ENCODE measurements at regions not wholly inside any gene's neighbourhood (a gene's known extent, or its start where the extent isn't known, plus 50 kb on each side); places are given as distances from the start of the nearest gene placed in this dataset.

DNA sequence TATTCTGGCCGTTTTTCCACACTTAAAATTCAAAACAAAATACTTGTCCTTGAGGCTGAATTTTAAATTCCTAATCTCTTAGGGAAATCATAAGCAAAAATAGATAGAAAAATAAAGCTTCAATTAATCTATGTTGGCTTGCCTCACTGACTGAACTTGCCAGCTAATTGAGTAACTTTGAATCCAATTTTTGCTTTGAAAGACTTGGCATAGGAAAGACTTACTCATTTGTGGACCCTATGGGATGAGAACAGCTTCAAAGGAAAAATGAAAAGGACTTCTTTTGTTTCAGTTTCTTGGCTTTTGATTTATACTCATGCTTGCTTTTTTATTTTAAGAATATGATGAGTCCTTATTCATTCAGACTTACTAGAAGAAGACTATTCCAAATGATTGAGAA, 370.7 kb upstream of the RARB start:
- Histone ChIP-seq H3K79me2 (replicated peaks; ENCODE audit: insufficient read depth) (no peaks in the 10 kb centered on the region), H3K27ac (ENCODE audit: low read depth) (no peak overlapping the region), H3K4me2 (no peak overlapping the region), H4K20me1 (replicated peaks; ENCODE audit: insufficient read depth) (no peaks in the 10 kb centered on the region), H3K27me3 (ENCODE audit: insufficient read depth) (no peaks in the 10 kb centered on the region), H3K4me1 (ENCODE audit: insufficient read depth) (peaks cover 7% of the 10 kb centered on the region; the same call in 1 of the 2 replicates), H2AFZ (no peak overlapping the region), H3F3A (replicated peaks; ENCODE audit: low read depth) (no peaks in the 10 kb centered on the region), H3K36me3 (ENCODE audit: insufficient read depth) (no peaks in the 10 kb centered on the region), H3K9me2 (ENCODE audit: insufficient read depth) (no peaks in the 10 kb centered on the region), H3K4me3 (no peak overlapping the region)
- no peak for DNase-seq (ENCODE audit: low spot score)
- peaks cover 12% of the 10 kb centered on the region; the same call in 2 of the 3 replicates for H3K4me1 Mint-ChIP-seq
- H3K27me3 Mint-ChIP-seq (ENCODE audit: insufficient read depth, low read depth, poor library complexity): no peaks in the 10 kb centered on the region
- TF ChIP-seq JUNB (IDR thresholded peaks at IDR 0.05; ENCODE audit: unreplicated experiment) (no peak), STAT1 (IDR thresholded peaks at IDR 0.05; ENCODE audit: unreplicated experiment) (no peak), ZNF114 (CRISPR knock-in tag; IDR thresholded peaks at IDR 0.05) (no peak), CREB1 (CRISPR knock-in tag; IDR thresholded peaks at IDR 0.05; ENCODE audit: low read depth) (no peak), NANOG (IDR thresholded peaks at IDR 0.05; ENCODE audit: borderline replicate concordance) (no peak), POLR2AphosphoS5 (IDR thresholded peaks at IDR 0.05; ENCODE audit: low read depth) (no peak), EZH2phosphoT487 (IDR thresholded peaks at IDR 0.05; ENCODE audit: unreplicated experiment) (no peak), ZNF331 (CRISPR knock-in tag; IDR thresholded peaks at IDR 0.05; ENCODE audit: low read depth) (no peak), EZH2 (IDR thresholded peaks at IDR 0.05; ENCODE audit: low read depth, unreplicated experiment) (no peak)
- TF ChIP-seq, protein P1, sequence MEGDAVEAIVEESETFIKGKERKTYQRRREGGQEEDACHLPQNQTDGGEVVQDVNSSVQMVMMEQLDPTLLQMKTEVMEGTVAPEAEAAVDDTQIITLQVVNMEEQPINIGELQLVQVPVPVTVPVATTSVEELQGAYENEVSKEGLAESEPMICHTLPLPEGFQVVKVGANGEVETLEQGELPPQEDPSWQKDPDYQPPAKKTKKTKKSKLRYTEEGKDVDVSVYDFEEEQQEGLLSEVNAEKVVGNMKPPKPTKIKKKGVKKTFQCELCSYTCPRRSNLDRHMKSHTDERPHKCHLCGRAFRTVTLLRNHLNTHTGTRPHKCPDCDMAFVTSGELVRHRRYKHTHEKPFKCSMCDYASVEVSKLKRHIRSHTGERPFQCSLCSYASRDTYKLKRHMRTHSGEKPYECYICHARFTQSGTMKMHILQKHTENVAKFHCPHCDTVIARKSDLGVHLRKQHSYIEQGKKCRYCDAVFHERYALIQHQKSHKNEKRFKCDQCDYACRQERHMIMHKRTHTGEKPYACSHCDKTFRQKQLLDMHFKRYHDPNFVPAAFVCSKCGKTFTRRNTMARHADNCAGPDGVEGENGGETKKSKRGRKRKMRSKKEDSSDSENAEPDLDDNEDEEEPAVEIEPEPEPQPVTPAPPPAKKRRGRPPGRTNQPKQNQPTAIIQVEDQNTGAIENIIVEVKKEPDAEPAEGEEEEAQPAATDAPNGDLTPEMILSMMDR (conservative IDR thresholded peaks at IDR 0.05; ENCODE audit: low read depth in 2 of 2): no peak
- TF ChIP-seq, protein P2, sequence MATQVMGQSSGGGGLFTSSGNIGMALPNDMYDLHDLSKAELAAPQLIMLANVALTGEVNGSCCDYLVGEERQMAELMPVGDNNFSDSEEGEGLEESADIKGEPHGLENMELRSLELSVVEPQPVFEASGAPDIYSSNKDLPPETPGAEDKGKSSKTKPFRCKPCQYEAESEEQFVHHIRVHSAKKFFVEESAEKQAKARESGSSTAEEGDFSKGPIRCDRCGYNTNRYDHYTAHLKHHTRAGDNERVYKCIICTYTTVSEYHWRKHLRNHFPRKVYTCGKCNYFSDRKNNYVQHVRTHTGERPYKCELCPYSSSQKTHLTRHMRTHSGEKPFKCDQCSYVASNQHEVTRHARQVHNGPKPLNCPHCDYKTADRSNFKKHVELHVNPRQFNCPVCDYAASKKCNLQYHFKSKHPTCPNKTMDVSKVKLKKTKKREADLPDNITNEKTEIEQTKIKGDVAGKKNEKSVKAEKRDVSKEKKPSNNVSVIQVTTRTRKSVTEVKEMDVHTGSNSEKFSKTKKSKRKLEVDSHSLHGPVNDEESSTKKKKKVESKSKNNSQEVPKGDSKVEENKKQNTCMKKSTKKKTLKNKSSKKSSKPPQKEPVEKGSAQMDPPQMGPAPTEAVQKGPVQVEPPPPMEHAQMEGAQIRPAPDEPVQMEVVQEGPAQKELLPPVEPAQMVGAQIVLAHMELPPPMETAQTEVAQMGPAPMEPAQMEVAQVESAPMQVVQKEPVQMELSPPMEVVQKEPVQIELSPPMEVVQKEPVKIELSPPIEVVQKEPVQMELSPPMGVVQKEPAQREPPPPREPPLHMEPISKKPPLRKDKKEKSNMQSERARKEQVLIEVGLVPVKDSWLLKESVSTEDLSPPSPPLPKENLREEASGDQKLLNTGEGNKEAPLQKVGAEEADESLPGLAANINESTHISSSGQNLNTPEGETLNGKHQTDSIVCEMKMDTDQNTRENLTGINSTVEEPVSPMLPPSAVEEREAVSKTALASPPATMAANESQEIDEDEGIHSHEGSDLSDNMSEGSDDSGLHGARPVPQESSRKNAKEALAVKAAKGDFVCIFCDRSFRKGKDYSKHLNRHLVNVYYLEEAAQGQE (IDR thresholded peaks at IDR 0.05; ENCODE audit: unreplicated experiment): no peak
- TF ChIP-seq, protein P3, sequence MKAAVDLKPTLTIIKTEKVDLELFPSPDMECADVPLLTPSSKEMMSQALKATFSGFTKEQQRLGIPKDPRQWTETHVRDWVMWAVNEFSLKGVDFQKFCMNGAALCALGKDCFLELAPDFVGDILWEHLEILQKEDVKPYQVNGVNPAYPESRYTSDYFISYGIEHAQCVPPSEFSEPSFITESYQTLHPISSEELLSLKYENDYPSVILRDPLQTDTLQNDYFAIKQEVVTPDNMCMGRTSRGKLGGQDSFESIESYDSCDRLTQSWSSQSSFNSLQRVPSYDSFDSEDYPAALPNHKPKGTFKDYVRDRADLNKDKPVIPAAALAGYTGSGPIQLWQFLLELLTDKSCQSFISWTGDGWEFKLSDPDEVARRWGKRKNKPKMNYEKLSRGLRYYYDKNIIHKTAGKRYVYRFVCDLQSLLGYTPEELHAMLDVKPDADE (IDR thresholded peaks at IDR 0.05): no peak
- TF ChIP-seq, protein P4, sequence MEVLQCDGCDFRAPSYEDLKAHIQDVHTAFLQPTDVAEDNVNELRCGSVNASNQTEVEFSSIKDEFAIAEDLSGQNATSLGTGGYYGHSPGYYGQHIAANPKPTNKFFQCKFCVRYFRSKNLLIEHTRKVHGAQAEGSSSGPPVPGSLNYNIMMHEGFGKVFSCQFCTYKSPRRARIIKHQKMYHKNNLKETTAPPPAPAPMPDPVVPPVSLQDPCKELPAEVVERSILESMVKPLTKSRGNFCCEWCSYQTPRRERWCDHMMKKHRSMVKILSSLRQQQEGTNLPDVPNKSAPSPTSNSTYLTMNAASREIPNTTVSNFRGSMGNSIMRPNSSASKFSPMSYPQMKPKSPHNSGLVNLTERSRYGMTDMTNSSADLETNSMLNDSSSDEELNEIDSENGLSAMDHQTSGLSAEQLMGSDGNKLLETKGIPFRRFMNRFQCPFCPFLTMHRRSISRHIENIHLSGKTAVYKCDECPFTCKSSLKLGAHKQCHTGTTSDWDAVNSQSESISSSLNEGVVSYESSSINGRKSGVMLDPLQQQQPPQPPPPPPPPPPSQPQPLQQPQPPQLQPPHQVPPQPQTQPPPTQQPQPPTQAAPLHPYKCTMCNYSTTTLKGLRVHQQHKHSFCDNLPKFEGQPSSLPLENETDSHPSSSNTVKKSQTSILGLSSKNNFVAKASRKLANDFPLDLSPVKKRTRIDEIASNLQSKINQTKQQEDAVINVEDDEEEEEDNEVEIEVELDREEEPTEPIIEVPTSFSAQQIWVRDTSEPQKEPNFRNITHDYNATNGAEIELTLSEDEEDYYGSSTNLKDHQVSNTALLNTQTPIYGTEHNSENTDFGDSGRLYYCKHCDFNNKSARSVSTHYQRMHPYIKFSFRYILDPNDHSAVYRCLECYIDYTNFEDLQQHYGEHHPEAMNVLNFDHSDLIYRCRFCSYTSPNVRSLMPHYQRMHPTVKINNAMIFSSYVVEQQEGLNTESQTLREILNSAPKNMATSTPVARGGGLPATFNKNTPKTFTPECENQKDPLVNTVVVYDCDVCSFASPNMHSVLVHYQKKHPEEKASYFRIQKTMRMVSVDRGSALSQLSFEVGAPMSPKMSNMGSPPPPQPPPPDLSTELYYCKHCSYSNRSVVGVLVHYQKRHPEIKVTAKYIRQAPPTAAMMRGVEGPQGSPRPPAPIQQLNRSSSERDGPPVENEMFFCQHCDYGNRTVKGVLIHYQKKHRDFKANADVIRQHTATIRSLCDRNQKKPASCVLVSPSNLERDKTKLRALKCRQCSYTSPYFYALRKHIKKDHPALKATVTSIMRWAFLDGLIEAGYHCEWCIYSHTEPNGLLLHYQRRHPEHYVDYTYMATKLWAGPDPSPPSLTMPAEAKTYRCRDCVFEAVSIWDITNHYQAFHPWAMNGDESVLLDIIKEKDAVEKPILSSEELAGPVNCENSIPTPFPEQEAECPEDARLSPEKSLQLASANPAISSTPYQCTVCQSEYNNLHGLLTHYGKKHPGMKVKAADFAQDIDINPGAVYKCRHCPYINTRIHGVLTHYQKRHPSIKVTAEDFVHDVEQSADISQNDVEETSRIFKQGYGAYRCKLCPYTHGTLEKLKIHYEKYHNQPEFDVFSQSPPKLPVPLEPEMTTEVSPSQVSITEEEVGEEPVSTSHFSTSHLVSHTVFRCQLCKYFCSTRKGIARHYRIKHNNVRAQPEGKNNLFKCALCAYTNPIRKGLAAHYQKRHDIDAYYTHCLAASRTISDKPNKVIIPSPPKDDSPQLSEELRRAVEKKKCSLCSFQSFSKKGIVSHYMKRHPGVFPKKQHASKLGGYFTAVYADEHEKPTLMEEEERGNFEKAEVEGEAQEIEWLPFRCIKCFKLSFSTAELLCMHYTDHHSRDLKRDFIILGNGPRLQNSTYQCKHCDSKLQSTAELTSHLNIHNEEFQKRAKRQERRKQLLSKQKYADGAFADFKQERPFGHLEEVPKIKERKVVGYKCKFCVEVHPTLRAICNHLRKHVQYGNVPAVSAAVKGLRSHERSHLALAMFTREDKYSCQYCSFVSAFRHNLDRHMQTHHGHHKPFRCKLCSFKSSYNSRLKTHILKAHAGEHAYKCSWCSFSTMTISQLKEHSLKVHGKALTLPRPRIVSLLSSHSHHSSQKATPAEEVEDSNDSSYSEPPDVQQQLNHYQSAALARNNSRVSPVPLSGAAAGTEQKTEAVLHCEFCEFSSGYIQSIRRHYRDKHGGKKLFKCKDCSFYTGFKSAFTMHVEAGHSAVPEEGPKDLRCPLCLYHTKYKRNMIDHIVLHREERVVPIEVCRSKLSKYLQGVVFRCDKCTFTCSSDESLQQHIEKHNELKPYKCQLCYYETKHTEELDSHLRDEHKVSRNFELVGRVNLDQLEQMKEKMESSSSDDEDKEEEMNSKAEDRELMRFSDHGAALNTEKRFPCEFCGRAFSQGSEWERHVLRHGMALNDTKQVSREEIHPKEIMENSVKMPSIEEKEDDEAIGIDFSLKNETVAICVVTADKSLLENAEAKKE (CRISPR knock-in tag; IDR thresholded peaks at IDR 0.05): no peak
- H3K4me3 Mint-ChIP-seq: no peak overlapping the region
- H3K36me3 Mint-ChIP-seq (ENCODE audit: low read depth): no peaks in the 10 kb centered on the region
- ATAC-seq: no peak
- H3K27ac Mint-ChIP-seq: no peak overlapping the region
- H3K9me3 Mint-ChIP-seq: no peaks in the 10 kb centered on the region
